ENCODE measurements at regions not wholly inside any gene's neighbourhood (a gene's known extent, or its start where the extent isn't known, plus 50 kb on each side); places are given as distances from the start of the nearest gene placed in this dataset.
"Not testable (repeated sequence)": the region's sequence is repeated elsewhere in the genome, so short reads cannot be mapped to it uniquely, and the experiment has no call there.

DNA sequence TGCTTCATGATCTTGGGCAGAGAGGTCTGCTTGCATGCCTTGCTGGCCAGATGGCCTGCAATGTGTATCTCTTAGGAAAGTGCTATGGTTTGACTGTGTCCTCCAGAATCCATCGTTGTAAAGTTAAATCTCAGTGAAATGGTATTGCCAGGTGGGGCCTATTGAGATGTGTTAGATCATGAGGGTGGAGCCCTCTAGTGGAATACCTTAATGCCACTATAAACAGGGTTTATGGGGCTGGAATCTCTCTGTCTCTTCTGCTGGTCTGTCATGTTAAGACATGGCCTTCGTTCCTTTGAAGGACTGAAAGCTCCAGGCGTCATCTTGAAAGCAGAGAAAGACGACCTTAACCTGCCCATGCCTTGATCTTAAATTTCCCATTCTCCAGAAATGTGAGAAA is 411.1 kb downstream of the RPIA start:
- H3K27me3 Mint-ChIP-seq, ATAC-seq, H3K4me1 Mint-ChIP-seq, DNase-seq, H3K4me3 Mint-ChIP-seq, H3K36me3 Mint-ChIP-seq, H3K9me3 Mint-ChIP-seq, POLR2A ChIA-PET, H3K27ac Mint-ChIP-seq: not testable (repeated sequence)

DNA sequence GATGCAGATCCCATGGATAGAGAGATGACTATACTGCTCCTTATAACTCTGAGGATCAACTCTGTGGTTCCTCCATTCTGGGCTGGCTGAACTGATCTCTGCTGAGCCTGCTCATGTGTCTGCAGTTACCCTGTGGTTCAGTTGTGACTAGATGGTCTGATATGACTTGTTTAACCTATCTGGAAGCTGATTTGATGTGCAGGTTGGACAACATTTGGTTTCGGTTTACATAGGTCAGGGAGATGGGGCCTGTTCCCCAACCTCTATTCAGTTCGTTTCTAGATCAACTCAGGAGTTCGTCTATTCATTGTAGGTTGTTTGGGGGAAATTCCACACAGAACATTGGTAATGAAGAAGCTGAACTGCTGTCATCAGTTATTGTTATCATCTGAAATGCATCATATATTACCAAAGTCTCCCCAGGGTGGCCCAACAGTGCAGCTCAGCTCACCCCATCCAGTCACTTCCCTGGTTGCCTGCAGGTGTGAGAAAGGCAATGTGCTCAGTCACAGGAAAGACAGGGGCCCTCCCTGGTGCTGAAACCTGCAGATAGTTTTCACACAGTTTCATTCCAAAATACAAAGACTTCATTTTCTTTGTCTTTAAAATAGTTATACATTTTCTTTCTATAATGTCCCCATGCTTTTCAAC is 415.0 kb downstream of the RPIA start:
- not testable (repeated sequence) for H3K27me3 Mint-ChIP-seq, ATAC-seq, H3K4me1 Mint-ChIP-seq

DNA sequence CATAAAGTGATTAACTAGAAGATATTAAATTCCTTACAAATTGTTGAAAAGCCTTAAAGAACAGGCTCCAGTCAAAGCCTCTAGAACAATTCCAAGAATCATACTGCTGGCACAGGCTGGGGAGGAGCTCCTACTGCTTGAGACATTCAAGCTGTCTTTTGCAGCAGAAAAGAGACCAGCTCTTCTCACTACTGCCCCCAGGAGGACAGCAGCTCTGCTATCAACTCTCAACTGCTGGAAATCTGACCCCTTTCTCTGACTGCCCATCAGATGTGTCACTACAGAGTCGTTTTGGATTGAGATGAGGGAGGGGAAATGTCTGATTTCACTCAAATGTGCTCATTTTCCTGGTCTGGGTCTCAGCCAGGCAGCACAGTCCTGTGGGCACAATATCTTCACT is 421.0 kb downstream of the RPIA start:
- DNase-seq, H3K27me3 Mint-ChIP-seq, H3K9me3 Mint-ChIP-seq, POLR2A ChIA-PET, H3K36me3 Mint-ChIP-seq, ATAC-seq, H3K4me3 Mint-ChIP-seq, H3K27ac Mint-ChIP-seq, H3K4me1 Mint-ChIP-seq: not testable (repeated sequence)

More for the DNA sequence above, 415.0 kb downstream of the RPIA start:
- H3K9me3 Mint-ChIP-seq, DNase-seq, H3K36me3 Mint-ChIP-seq, POLR2A ChIA-PET, H3K27ac Mint-ChIP-seq, H3K4me3 Mint-ChIP-seq: not testable (repeated sequence)

DNA sequence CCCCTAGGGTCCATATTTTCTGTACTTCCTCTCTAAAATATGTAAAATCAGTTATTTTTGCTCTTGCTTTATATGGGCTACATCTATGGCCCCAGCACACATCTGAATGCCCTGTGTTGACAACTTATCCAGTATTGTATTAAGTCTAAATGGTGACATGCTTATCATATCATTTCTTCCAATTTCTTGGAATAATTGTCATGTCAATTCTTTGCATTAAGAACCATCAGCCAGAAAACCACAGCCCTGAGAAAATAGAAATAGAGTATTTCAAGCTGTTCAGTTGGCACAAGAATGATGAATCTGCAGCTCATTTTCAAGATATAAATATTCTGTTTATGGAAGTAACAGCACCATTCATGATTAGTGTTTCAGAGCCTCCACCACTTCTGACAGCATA is 421.8 kb downstream of the RPIA start:
- H3K27ac Mint-ChIP-seq, H3K36me3 Mint-ChIP-seq, H3K27me3 Mint-ChIP-seq, POLR2A ChIA-PET, H3K9me3 Mint-ChIP-seq, H3K4me3 Mint-ChIP-seq, H3K4me1 Mint-ChIP-seq, ATAC-seq, DNase-seq: not testable (repeated sequence)

DNA sequence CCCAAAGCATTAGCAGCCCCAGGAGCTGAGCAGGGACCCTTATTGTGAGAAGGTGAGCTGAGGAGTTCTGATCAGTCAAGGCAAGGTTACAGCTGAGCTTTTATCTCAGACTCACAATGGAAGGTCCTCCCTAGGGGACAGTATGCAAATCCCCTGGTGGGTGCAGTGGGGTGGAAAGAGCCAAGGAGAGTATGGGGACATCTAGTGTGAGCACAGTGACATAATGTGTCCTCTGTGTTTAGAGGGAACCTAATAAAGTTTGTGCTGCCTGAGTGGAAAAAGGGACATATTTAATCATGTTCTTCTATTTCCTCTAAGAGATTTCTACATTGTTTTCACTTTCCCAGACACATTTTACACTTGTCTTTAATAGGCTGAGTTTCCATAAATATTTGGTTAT is 438.0 kb downstream of the RPIA start:
- H3K27ac Mint-ChIP-seq, H3K27me3 Mint-ChIP-seq, H3K4me1 Mint-ChIP-seq, H3K9me3 Mint-ChIP-seq, H3K36me3 Mint-ChIP-seq, H3K4me3 Mint-ChIP-seq, DNase-seq, POLR2A ChIA-PET, ATAC-seq: not testable (repeated sequence)

DNA sequence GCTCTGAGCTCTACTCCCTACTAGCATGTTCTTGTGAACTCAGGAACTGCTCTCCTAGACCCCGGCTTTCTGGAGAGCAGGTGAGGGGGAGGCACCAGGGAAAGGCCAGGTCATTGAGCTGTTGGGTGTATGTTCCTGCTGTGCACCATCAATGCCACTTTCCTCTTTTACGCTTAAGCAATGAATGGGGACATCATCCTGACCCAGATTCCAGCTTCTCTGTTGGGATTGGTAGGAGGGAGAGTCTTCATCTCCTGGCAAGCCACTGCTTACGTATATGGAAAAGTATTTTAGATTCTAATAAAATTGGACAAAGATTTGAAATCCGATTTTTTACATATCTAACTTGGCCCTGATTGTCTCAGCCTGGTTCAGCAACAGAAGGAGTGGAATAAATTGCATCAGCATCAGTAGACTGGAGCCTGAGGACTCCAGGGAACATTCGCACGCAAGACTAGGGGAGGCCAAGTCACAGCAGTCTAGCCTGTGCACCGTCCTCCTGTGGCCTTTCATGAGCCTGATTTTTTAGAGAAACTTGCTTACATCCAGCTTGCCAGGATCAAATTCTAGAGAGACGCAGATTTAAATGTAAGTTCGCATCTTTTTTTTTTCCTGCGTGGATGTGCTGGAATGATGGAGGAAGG is 439.3 kb downstream of the RPIA start:
- ATAC-seq, H3K9me3 Mint-ChIP-seq, POLR2A ChIA-PET: not testable (repeated sequence)

DNA sequence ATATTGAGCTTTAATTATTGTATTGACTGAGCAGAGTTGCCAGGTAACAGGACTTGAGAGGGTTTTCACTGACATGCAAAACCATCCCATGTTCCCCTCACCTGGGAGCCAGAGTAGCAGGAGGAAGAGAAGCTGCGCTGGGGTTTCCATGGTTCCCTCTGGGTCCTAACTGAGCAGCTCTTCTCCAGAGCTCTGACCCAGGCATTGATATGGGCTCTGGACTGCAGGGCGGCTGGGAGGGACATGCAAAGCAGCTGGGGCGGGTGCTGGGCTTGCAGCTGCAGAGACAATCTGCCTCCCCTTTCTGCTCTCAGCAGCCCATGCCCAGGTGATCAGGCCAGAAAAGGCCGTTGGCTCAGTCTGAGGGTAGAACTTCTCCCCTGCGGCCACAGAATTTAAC is 451.5 kb downstream of the RPIA start:
- H3K36me3 Mint-ChIP-seq, H3K27ac Mint-ChIP-seq, H3K9me3 Mint-ChIP-seq, POLR2A ChIA-PET, DNase-seq, ATAC-seq, H3K4me1 Mint-ChIP-seq: not testable (repeated sequence)
- Mint-ChIP-seq H3K27me3 (peaks cover 3 to 17% (median 7%) of the 10 kb centered on the region in 5 donors), H3K4me3 (peak overlapping the region in 1 of 10 donors; percentile 7)

More for the DNA sequence above, 439.3 kb downstream of the RPIA start:
- not testable (repeated sequence) for H3K36me3 Mint-ChIP-seq, DNase-seq, H3K27ac Mint-ChIP-seq, H3K4me1 Mint-ChIP-seq, H3K27me3 Mint-ChIP-seq, H3K4me3 Mint-ChIP-seq

DNA sequence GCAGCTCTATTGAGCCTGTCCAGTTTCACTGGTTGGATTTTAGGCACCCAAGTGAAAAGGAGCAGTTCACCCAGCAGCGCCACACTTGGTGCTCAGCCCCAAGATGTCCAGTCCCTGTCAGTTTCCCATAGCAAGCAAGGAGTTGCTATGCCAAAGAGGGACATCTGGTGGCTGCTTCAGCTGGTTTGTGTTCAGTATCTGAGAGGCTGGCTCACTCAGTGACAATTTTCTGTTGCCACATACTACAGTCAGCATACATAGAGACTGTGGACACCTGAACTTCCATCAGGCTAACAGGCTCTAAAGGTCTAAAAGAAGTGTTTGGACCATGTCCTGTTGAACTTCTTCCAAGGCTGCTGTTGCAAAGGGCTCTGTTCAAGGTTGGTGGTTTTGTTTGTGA is 453.9 kb downstream of the RPIA start:
- H3K27me3 Mint-ChIP-seq: peaks cover 0 to 17% (median 7%) of the 10 kb centered on the region in 5 donors

DNA sequence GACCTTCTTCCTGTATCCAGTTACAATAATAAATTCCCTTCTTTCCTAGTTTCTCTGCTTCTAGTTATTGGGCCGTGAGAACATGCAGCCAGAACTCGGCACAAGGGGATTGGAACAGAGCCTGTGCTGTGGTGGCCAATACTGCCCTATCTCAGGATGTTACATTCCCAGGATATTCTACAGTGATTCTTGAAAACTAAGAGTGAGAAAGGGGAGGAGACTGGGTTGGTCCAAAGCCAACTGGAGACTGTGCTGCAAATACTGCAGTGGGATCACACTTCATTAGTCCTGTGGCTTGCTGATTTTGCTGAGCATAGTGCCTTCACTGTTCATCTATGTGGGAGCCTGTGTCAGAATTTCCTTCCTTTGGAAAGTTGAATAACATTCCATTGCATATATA is 456.8 kb downstream of the RPIA start:
- ATAC-seq, H3K4me3 Mint-ChIP-seq, DNase-seq, H3K4me1 Mint-ChIP-seq, H3K27ac Mint-ChIP-seq, H3K36me3 Mint-ChIP-seq, POLR2A ChIA-PET, H3K9me3 Mint-ChIP-seq: not testable (repeated sequence)
- peaks cover 0 to 15% (median 4%) of the 10 kb centered on the region in 5 donors for H3K27me3 Mint-ChIP-seq

More for the DNA sequence above, 453.9 kb downstream of the RPIA start:
- H3K27ac Mint-ChIP-seq, POLR2A ChIA-PET, H3K9me3 Mint-ChIP-seq, H3K4me3 Mint-ChIP-seq, H3K36me3 Mint-ChIP-seq, H3K4me1 Mint-ChIP-seq, DNase-seq, ATAC-seq: not testable (repeated sequence)

DNA sequence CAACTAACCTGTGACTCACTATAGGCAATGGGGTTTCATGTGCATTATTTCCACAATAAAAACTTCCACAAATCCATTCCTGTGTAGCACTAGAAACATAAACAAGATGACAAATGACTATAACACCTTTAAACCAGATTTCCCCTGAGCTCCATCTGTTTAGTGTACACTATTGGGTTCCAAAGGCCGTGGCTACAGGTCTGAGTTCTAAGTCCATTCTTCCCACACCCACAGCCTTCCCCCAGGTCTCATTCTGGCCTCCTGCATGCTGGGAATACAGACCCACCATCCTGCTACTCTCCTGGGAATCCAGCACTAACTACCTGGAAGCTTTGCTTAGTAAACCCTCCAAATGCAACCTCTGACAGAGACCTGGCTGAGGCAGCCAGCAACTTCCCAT is 460.2 kb downstream of the RPIA start:
- H3K9me3 Mint-ChIP-seq, POLR2A ChIA-PET, H3K27me3 Mint-ChIP-seq, ATAC-seq, DNase-seq, H3K4me3 Mint-ChIP-seq, H3K36me3 Mint-ChIP-seq, H3K4me1 Mint-ChIP-seq: not testable (repeated sequence)
- H3K27ac Mint-ChIP-seq: peak overlapping the region in 1 of 10 donors; percentile 24

DNA sequence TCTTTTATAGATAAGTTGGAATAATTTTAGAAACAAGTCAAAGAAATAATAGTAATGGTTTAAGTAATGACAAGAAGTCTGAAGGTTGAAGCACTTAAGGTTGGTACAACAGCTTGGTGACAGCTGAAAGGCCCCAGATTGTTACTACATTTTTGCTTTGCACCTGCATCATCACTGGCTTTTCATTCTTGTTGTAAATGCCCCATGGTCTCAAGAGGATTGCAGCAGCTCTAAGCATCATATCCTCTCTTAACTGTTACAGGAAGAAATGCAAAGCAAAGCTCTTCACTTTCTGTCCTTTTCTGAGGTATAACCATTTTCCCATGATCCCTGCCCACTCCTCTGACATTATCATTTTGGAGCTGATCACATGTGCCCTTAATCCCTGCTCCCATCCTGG is 461.0 kb downstream of the RPIA start:
- DNase-seq, H3K27me3 Mint-ChIP-seq: not testable (repeated sequence)

DNA sequence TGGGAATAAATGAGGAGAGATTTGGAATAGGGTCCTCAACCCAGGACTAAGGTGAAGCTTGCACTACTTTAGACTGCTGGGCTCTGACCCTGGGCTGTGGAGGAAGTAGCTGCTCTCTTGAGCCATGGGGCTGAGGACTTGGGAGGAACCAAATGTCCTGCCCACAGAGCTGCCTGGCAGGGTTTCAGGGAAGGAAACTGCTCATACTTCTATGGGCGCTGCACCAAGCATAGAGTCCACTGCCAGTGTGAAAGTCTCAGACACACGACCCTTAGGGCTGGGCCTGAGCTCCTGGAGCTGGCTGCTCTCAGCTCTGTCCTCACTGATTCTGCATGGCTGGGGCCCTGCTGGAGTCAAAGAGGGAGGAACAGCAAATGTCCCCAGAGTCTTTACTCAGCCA is 461.7 kb downstream of the RPIA start:
- H3K27me3 Mint-ChIP-seq, POLR2A ChIA-PET, ATAC-seq, H3K27ac Mint-ChIP-seq, H3K36me3 Mint-ChIP-seq, H3K4me1 Mint-ChIP-seq, DNase-seq, H3K4me3 Mint-ChIP-seq, H3K9me3 Mint-ChIP-seq: not testable (repeated sequence)

More for the DNA sequence above, 461.0 kb downstream of the RPIA start:
- H3K4me1 Mint-ChIP-seq, H3K9me3 Mint-ChIP-seq, H3K4me3 Mint-ChIP-seq, H3K27ac Mint-ChIP-seq, H3K36me3 Mint-ChIP-seq, ATAC-seq, POLR2A ChIA-PET: not testable (repeated sequence)

DNA sequence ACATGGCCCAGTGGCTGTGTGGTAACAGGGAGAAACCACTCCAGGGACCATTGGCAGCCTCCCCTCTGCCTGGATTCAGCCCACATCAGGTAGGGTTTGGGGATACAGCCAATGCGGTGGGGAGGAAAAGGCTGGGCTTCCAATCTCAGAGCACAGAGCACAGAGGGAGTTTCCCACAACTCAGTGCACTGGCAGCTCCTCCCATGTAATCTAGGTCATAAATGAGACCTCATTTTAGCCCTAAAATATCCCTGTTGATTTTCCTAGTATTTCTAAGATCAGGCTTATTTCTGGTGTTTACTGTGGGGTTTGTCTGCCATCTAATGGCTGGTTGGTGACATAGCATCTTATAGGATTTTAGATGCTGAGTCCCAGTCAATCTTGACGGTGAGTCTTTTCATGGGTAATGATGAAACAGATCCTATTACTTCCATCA is 462.8 kb downstream of the RPIA start:
- H3K4me3 Mint-ChIP-seq, POLR2A ChIA-PET, H3K4me1 Mint-ChIP-seq, H3K27me3 Mint-ChIP-seq, H3K9me3 Mint-ChIP-seq, DNase-seq, H3K27ac Mint-ChIP-seq, ATAC-seq, H3K36me3 Mint-ChIP-seq: not testable (repeated sequence)

DNA sequence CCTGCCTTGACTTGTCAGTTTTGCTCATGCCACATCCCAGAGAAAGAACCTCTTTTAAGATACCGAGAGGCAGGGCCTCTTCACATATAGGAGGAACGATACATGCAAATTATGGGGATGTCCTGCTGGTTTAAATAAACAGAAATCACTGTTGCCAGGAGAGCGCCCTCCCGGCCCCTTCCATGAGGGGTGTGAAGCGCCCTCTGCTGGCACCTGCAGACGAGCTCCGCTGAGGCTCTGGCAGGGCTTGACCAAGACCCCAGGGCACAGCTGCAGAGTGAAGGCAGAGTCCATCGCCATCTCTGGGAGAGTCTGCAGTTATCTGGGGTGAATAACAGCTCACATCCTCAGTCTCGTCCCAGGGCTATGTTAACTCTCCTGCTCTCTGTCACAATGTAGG is 468.8 kb downstream of the RPIA start:
- H3K27me3 Mint-ChIP-seq, H3K9me3 Mint-ChIP-seq, H3K27ac Mint-ChIP-seq, H3K4me1 Mint-ChIP-seq, H3K36me3 Mint-ChIP-seq, DNase-seq, POLR2A ChIA-PET, ATAC-seq, H3K4me3 Mint-ChIP-seq: not testable (repeated sequence)

Data from naive thymus-derived CD8-positive, alpha-beta T cell (primary cell).